Testis (tissue), 2 donors: ENCODE measurements at regions not wholly inside any gene's neighbourhood (a gene's known extent, or its start where the extent isn't known, plus 50 kb on each side); places are given as distances from the start of the nearest gene placed in this dataset.

Source experiments
- CTCF ChIP-seq, 3 experiments: fragments of 450-650 bp in 2 of 3; fragments of 200-600 bp in 1 of 3; sonication (generic) in 1 of 3; IDR thresholded peaks; one replicate each; pipeline ENCODE4 v1.5.1; 2016 to 2019; ENCODE audit warnings: antibody characterized with exemption in 3 of 3, mild to moderate bottlenecking in 2 of 3, moderate library complexity in 1 of 3
- POLR2A ChIP-seq: fragments of 450-650 bp; IDR thresholded peaks from one replicate; pipeline ENCODE4 v1.6.1; 2017; ENCODE audit warnings: antibody characterized with exemption, mild to moderate bottlenecking, moderate library complexity

DNA sequence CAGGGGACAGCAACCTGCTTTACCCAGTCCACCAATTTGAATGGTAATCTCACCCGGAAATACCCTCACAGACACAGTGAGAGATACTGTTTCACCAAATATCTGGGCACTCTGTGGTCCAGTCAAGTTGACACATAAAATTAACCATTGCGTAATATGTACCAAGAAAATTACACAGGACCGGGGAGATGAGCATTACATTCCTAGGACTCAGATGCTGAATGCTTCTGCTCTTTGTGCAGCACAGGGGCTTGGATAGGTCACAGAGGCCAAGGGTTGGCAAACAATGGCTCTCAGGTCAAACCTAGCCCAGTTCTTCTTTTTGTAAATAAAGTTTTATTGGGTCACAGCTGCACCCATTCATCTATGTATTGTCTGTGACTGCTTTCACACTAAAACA lies 557.2 kb downstream of the MN1 start:
- TF ChIP-seq POLR2A, result no peak
- no peak for TF ChIP-seq CTCF (IDR thresholded peaks at IDR 0.05)
